Right atrium auricular region (tissue), 2 donors: ENCODE measurements at regions not wholly inside any gene's neighbourhood (a gene's known extent, or its start where the extent isn't known, plus 50 kb on each side); places are given as distances from the start of the nearest gene placed in this dataset.
"Not testable (repeated sequence)": the region's sequence is repeated elsewhere in the genome, so short reads cannot be mapped to it uniquely, and the experiment has no call there.

Source experiments
- DNase-seq: peaks from one replicate; pipeline ENCODE4 v3.0.0-alpha.2; 2019; ENCODE audit warnings: low spot score
- H3K27ac ChIP-seq, 2 donors: fragments of 200-600 bp; sonication (generic); 1 replicate in 1 of 2; 2 replicates in 1 of 2; pipeline ENCODE4 v1.5.1; 2016 to 2019
- H3K27me3 ChIP-seq, 2 donors: fragments of 200-600 bp; sonication (generic); one replicate each; pipeline versions ENCODE4 v1.5.1 to v1.6.0; 2017 to 2019
- H3K36me3 ChIP-seq: fragments of 200-600 bp; sonication (generic); one replicate; pipeline ENCODE4 v1.5.1; 2016
- H3K4me1 ChIP-seq, 2 donors: fragments of 200-600 bp; sonication (generic); one replicate each; pipeline versions ENCODE4 v1.5.1 to v1.6.0; 2017 to 2019
- H3K4me3 ChIP-seq, 2 donors: fragments of 200-600 bp; sonication (generic); 1 replicate in 1 of 2; 2 replicates in 1 of 2; pipeline ENCODE4 v1.5.1; 2017 to 2019; ENCODE audit warnings: mild to moderate bottlenecking in 1 of 2, moderate library complexity in 1 of 2
- H3K9me3 ChIP-seq, 2 donors: fragments of 200-600 bp; sonication (generic); one replicate each; pipeline ENCODE4 v1.5.1; 2019
- CTCF ChIP-seq, 2 donors: fragments of 200-600 bp; sonication (generic); IDR thresholded peaks; one replicate each; pipeline ENCODE4 v1.5.1; 2019; ENCODE audit warnings: antibody characterized with exemption in 2 of 2

- H3K27me3 ChIP-seq = no peaks in the 10 kb centered on the region
- no peak overlapping the region for H3K27ac ChIP-seq
- no peaks in the 10 kb centered on the region for H3K4me1 ChIP-seq
- peaks cover 0 to 5% of the 10 kb centered on the region in 2 donors for H3K9me3 ChIP-seq
- H3K4me3 ChIP-seq = no peak overlapping the region
- no peak for TF ChIP-seq CTCF (IDR thresholded peaks at IDR 0.05)
- DNase-seq = no peak
- no peaks in the 10 kb centered on the region for H3K36me3 ChIP-seq
These were observed 313.0 kb upstream of the GLI3 start for GRCh38 chr7:42549866-42550485.

- peaks cover 0 to 3% of the 10 kb centered on the region in 2 donors for H3K9me3 ChIP-seq
- no peaks in the 10 kb centered on the region for H3K27me3 ChIP-seq
- H3K4me3 ChIP-seq = no peak overlapping the region
- H3K27ac ChIP-seq = no peak overlapping the region
- no peak for TF ChIP-seq CTCF (IDR thresholded peaks at IDR 0.05)
- no peaks in the 10 kb centered on the region for H3K36me3 ChIP-seq
- no peak for DNase-seq
- no peaks in the 10 kb centered on the region for H3K4me1 ChIP-seq
These were observed 312.0 kb upstream of the GLI3 start for GRCh38 chr7:42548816-42549611.

- H3K27me3 ChIP-seq = no peaks in the 10 kb centered on the region
- H3K9me3 ChIP-seq = peaks cover 0 to 3% of the 10 kb centered on the region in 2 donors
- no peak overlapping the region for H3K27ac ChIP-seq
- no peak for TF ChIP-seq CTCF (IDR thresholded peaks at IDR 0.05)
- no peaks in the 10 kb centered on the region for H3K4me1 ChIP-seq
- DNase-seq = no peak
- no peak overlapping the region for H3K4me3 ChIP-seq
- H3K36me3 ChIP-seq = no peaks in the 10 kb centered on the region
These were observed 308.2 kb upstream of the GLI3 start for GRCh38 chr7:42545049-42545724.

GRCh38 chr7:42543953-42544352 is 306.9 kb upstream of the GLI3 start:
- Histone ChIP-seq H3K4me3 (no peak overlapping the region), H3K27ac (no peak overlapping the region), H3K36me3 (no peaks in the 10 kb centered on the region), H3K9me3 (peaks cover 0 to 3% of the 10 kb centered on the region in 2 donors), H3K27me3 (no peaks in the 10 kb centered on the region), H3K4me1 (no peaks in the 10 kb centered on the region)
- TF ChIP-seq CTCF (IDR thresholded peaks at IDR 0.05) = no peak
- no peak for DNase-seq

- H3K27me3 ChIP-seq, DNase-seq, H3K4me3 ChIP-seq, H3K9me3 ChIP-seq, H3K36me3 ChIP-seq, H3K27ac ChIP-seq, H3K4me1 ChIP-seq: not testable (repeated sequence)
These were observed 305.4 kb upstream of the GLI3 start for GRCh38 chr7:42542446-42542845.

GRCh38 chr7:42534441-42534840 is 297.4 kb upstream of the GLI3 start:
- TF ChIP-seq CTCF (IDR thresholded peaks at IDR 0.05) = no peak
- Histone ChIP-seq H3K9me3 (peaks cover 0 to 18% of the 10 kb centered on the region in 2 donors), H3K27me3 (no peaks in the 10 kb centered on the region), H3K4me1 (no peaks in the 10 kb centered on the region), H3K27ac (no peak overlapping the region), H3K36me3 (no peaks in the 10 kb centered on the region), H3K4me3 (no peak overlapping the region)
- no peak for DNase-seq
